Astrocyte (in vitro differentiated cells and primary cell): ENCODE measurements at regions not wholly inside any gene's neighbourhood (a gene's known extent, or its start where the extent isn't known, plus 50 kb on each side); places are given as distances from the start of the nearest gene placed in this dataset.

ENCODE experiments used
- EZH2 ChIP-seq: IDR thresholded peaks from 2 replicates; pipeline ENCODE4 v1.6.1; 2012; ENCODE audit warnings: mild to moderate bottlenecking, low read length, inconsistent platforms; ENCODE audit not compliant: insufficient read depth
- TF ChIP-seq, protein P1 (sequence below): IDR thresholded peaks from 2 replicates; pipeline ENCODE4 v1.5.1; 2011; ENCODE audit warnings: low read depth, mild to moderate bottlenecking, inconsistent platforms, low read length, moderate library complexity; ENCODE audit not compliant: insufficient read depth

- TF ChIP-seq, protein P1, sequence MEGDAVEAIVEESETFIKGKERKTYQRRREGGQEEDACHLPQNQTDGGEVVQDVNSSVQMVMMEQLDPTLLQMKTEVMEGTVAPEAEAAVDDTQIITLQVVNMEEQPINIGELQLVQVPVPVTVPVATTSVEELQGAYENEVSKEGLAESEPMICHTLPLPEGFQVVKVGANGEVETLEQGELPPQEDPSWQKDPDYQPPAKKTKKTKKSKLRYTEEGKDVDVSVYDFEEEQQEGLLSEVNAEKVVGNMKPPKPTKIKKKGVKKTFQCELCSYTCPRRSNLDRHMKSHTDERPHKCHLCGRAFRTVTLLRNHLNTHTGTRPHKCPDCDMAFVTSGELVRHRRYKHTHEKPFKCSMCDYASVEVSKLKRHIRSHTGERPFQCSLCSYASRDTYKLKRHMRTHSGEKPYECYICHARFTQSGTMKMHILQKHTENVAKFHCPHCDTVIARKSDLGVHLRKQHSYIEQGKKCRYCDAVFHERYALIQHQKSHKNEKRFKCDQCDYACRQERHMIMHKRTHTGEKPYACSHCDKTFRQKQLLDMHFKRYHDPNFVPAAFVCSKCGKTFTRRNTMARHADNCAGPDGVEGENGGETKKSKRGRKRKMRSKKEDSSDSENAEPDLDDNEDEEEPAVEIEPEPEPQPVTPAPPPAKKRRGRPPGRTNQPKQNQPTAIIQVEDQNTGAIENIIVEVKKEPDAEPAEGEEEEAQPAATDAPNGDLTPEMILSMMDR = no peak
- TF ChIP-seq EZH2 = no peak
Observed at GRCh38 chr2:43090317-43090716, 136.1 kb downstream of the ZFP36L2 start.
